ENCODE measurements at regions not wholly inside any gene's neighbourhood (a gene's known extent, or its start where the extent isn't known, plus 50 kb on each side); places are given as distances from the start of the nearest gene placed in this dataset.

GRCh38 chr10:109203646-109204353 lies 719.5 kb downstream of the XPNPEP1 start:
- Histone ChIP-seq H3K4me3 (no peak overlapping the region), H3K27me3 (no peaks in the 10 kb centered on the region), H3K27ac (no peak overlapping the region), H3K9me3 (no peaks in the 10 kb centered on the region), H3K36me3 (no peaks in the 10 kb centered on the region), H3K4me1 (ENCODE audit: insufficient read depth) (no peaks in the 10 kb centered on the region)
- 79 to 84% (median 83%) methylated on average over 3 of the region's 3 CpGs for WGBS, 3 donors
- TF ChIP-seq EP300 (IDR thresholded peaks at IDR 0.05) = no peak
- TF ChIP-seq CTCF (IDR thresholded peaks at IDR 0.05) = no peak
- no peak for TF ChIP-seq POLR2A (IDR thresholded peaks at IDR 0.05)
- DNase-seq = no peak
- intact Hi-C loops (cut with DNase I) = no loop called here

GRCh38 chr10:109202111-109202510 lies 721.2 kb downstream of the XPNPEP1 start:
- TF ChIP-seq CTCF (IDR thresholded peaks at IDR 0.05) (no peak), POLR2A (IDR thresholded peaks at IDR 0.05) (no peak), EP300 (IDR thresholded peaks at IDR 0.05) (no peak)
- 67 to 72% (median 71%) methylated on average over 3 of the region's 3 CpGs for WGBS, 3 donors
- DNase-seq = no peak
- Histone ChIP-seq H3K9me3 (no peaks in the 10 kb centered on the region), H3K27ac (no peak overlapping the region), H3K27me3 (no peaks in the 10 kb centered on the region), H3K4me3 (no peak overlapping the region), H3K4me1 (ENCODE audit: insufficient read depth) (no peaks in the 10 kb centered on the region), H3K36me3 (no peaks in the 10 kb centered on the region)
- intact Hi-C loops (cut with DNase I) = no loop called here

- no peak for TF ChIP-seq EP300 (IDR thresholded peaks at IDR 0.05)
- no peak for TF ChIP-seq POLR2A (IDR thresholded peaks at IDR 0.05)
- no peak for TF ChIP-seq CTCF (IDR thresholded peaks at IDR 0.05)
- Histone ChIP-seq H3K27ac (no peak overlapping the region), H3K4me1 (ENCODE audit: insufficient read depth) (no peaks in the 10 kb centered on the region), H3K27me3 (no peaks in the 10 kb centered on the region), H3K36me3 (no peaks in the 10 kb centered on the region), H3K4me3 (no peak overlapping the region), H3K9me3 (no peaks in the 10 kb centered on the region)
- DNase-seq = no peak
- 61 to 68% (median 61%) methylated on average over 2 of the region's 2 CpGs for whole genome bisulfite sequencing, 3 donors
- intact Hi-C loops (cut with DNase I) = no loop called here
These were observed 722.7 kb downstream of the XPNPEP1 start for GRCh38 chr10:109200646-109201045.

GRCh38 chr10:109191823-109192222 lies 731.5 kb downstream of the XPNPEP1 start:
- intact Hi-C loops (cut with DNase I) = no loop called here
- no peak for DNase-seq
- Histone ChIP-seq H3K27me3 (no peaks in the 10 kb centered on the region), H3K36me3 (no peaks in the 10 kb centered on the region), H3K4me1 (ENCODE audit: insufficient read depth) (no peaks in the 10 kb centered on the region), H3K9me3 (no peaks in the 10 kb centered on the region), H3K27ac (no peak overlapping the region), H3K4me3 (no peak overlapping the region)
- 55 to 76% (median 59%) methylated on average over 2 of the region's 2 CpGs for WGBS, 3 donors
- TF ChIP-seq POLR2A (IDR thresholded peaks at IDR 0.05) (no peak), EP300 (IDR thresholded peaks at IDR 0.05) (no peak), CTCF (IDR thresholded peaks at IDR 0.05) (no peak)

All from ovary (tissue), 7 donors.